ENCODE measurements at regions not wholly inside any gene's neighbourhood (a gene's known extent, or its start where the extent isn't known, plus 50 kb on each side); places are given as distances from the start of the nearest gene placed in this dataset.

GRCh38 chr20:24291014-24291413 is 178.4 kb upstream of the SYNDIG1 start:
- H3K27ac ChIP-seq: no peak overlapping the region
- intact Hi-C loops (cut with DNase I): loop anchor here in 1 of 10 donors (5.0 kb wide), 1 partner anchor 51 kb away; no protein-coding TSS in a partner anchor
- TF ChIP-seq POLR2A (IDR thresholded peaks at IDR 0.05): no peak
- TF ChIP-seq CTCF (IDR thresholded peaks at IDR 0.05): no peak
- H3K36me3 ChIP-seq: no peaks in the 10 kb centered on the region
- DNase-seq (no peak), ATAC-seq (no peak)
- H3K4me1 ChIP-seq: no peaks in the 10 kb centered on the region
- no peaks in the 10 kb centered on the region for H3K9me3 ChIP-seq
- H3K27me3 ChIP-seq: no peaks in the 10 kb centered on the region
- no peak overlapping the region for H3K4me3 ChIP-seq
- WGBS, 4 donors: 71 to 89% (median 82%) methylated on average over 3 of the region's 3 CpGs

DNA sequence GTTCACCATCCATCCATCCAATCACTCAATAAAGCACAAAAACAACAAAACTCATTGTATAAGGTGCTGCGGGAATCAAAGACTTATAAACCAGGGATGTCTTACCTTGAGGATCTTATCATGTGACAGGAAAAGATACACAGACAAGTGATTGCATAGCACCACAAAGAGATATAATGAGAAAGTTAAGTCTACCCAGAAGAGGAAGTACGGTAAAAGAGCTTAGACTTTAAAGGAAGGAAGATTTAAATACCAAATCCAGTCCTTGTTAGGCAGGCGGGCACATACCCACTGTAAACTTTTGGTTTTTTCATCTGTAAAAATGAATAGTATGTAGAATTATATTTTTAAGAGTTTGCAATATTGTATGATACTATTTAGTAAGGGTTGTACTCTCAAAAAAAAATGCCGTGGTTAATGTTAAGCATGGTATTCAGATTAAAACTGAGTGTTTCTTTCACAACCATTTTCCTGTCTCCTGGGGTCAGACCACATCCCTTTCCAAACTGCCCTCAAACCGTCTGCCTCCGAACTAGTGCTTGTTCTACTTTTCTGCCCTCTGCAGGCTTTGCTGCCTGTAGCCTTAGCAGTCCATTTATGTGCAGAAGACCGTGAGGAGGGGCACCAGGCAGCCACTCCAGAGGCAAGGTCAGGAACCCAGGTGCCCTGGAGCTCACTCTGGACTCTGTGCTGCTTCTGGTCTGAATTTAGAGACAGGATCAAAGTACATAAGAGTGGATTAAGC is 179.5 kb upstream of the SYNDIG1 start:
- ATAC-seq (no peak), DNase-seq (no peak)
- H3K27ac ChIP-seq: no peak overlapping the region
- no peaks in the 10 kb centered on the region for H3K36me3 ChIP-seq
- no peak for TF ChIP-seq POLR2A (IDR thresholded peaks at IDR 0.05)
- no peak for TF ChIP-seq CTCF (IDR thresholded peaks at IDR 0.05)
- H3K4me1 ChIP-seq: no peaks in the 10 kb centered on the region
- H3K4me3 ChIP-seq: no peak overlapping the region
- H3K27me3 ChIP-seq: no peaks in the 10 kb centered on the region
- 51 to 65% (median 59%) methylated on average over 7 of the region's 7 CpGs for WGBS, 4 donors
- no peaks in the 10 kb centered on the region for H3K9me3 ChIP-seq
- intact Hi-C loops (cut with DNase I): loop anchor here in 1 of 10 donors (5.0 kb wide), 1 partner anchor 52 kb away; no protein-coding TSS in a partner anchor

- no peak for ATAC-seq
- DNase-seq: no peak
- intact Hi-C loops (cut with DNase I): no loop called here
- Histone ChIP-seq H3K9me3 (no peaks in the 10 kb centered on the region), H3K27ac (no peak overlapping the region), H3K4me1 (no peaks in the 10 kb centered on the region), H3K36me3 (no peaks in the 10 kb centered on the region), H3K4me3 (no peak overlapping the region), H3K27me3 (peaks cover 0 to 4% (median 0%) of the 10 kb centered on the region in 9 donors)
- TF ChIP-seq CTCF (IDR thresholded peaks at IDR 0.05) (no peak), POLR2A (IDR thresholded peaks at IDR 0.05) (no peak)
- WGBS, 4 donors: 86 to 91% (median 86%) methylated on average over 5 of the region's 5 CpGs
These were observed 186.2 kb upstream of the SYNDIG1 start for GRCh38 chr20:24283186-24283585.

- Histone ChIP-seq H3K27ac (no peak overlapping the region), H3K9me3 (peaks cover 0 to 18% (median 2%) of the 10 kb centered on the region in 12 donors), H3K4me3 (no peak overlapping the region), H3K4me1 (no peaks in the 10 kb centered on the region), H3K36me3 (no peaks in the 10 kb centered on the region), H3K27me3 (peaks cover 0 to 10% (median 0%) of the 10 kb centered on the region in 9 donors)
- WGBS, 4 donors: 52 to 63% (median 60%) methylated on average over 9 of the region's 9 CpGs
- ATAC-seq: no peak
- TF ChIP-seq CTCF (IDR thresholded peaks at IDR 0.05): no peak
- TF ChIP-seq POLR2A (IDR thresholded peaks at IDR 0.05): no peak
- intact Hi-C loops (cut with DNase I): loop anchor here in 1 of 10 donors (10.0 kb wide), 1 partner anchor 58 kb away; no protein-coding TSS in a partner anchor
- DNase-seq: no peak
These were observed 192.2 kb upstream of the SYNDIG1 start for GRCh38 chr20:24277196-24277595.

Measured in heart left ventricle (tissue), 16 donors.